ENCODE measurements at regions not wholly inside any gene's neighbourhood (a gene's known extent, or its start where the extent isn't known, plus 50 kb on each side); places are given as distances from the start of the nearest gene placed in this dataset.
"Not testable (repeated sequence)": the region's sequence is repeated elsewhere in the genome, so short reads cannot be mapped to it uniquely, and the experiment has no call there.

DNA sequence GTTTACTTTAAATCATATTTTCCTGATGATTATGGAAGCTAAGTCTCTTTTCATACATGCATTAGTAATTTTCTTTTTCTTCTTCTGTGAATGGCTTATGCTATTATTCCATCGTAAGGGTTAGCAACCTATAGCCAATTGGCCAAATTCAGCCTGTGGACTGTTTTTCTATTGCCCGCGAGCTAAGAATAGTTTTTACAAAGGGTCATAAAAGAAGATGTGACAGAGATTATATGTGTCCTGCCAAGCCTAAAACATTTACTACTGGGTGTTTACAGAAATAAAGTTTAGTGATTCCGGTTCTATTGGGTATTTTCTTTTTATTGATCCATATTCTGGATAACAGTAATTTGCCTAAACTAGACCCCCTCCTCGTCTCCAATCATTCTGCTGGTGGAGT is 268.8 kb upstream of the DIO3 start:
- Mint-ChIP-seq H3K4me1 (ENCODE audit: insufficient read depth, unreplicated experiment) (peaks cover 6% of the 10 kb centered on the region), H3K9me3 (ENCODE audit: unreplicated experiment) (peaks cover 17% of the 10 kb centered on the region), H3K27me3 (ENCODE audit: insufficient read depth, unreplicated experiment) (peaks cover 20% of the 10 kb centered on the region), H3K36me3 (ENCODE audit: insufficient read depth, unreplicated experiment) (no peaks in the 10 kb centered on the region), H3K4me3 (ENCODE audit: unreplicated experiment) (no peak overlapping the region), H3K27ac (ENCODE audit: low read depth, unreplicated experiment) (no peak overlapping the region)
- intact Hi-C loops (cut with micrococcal nuclease), result no loop called here
- no TSS peak for BruUV-seq (replicated peaks)
- TF ChIP-seq, protein P1, sequence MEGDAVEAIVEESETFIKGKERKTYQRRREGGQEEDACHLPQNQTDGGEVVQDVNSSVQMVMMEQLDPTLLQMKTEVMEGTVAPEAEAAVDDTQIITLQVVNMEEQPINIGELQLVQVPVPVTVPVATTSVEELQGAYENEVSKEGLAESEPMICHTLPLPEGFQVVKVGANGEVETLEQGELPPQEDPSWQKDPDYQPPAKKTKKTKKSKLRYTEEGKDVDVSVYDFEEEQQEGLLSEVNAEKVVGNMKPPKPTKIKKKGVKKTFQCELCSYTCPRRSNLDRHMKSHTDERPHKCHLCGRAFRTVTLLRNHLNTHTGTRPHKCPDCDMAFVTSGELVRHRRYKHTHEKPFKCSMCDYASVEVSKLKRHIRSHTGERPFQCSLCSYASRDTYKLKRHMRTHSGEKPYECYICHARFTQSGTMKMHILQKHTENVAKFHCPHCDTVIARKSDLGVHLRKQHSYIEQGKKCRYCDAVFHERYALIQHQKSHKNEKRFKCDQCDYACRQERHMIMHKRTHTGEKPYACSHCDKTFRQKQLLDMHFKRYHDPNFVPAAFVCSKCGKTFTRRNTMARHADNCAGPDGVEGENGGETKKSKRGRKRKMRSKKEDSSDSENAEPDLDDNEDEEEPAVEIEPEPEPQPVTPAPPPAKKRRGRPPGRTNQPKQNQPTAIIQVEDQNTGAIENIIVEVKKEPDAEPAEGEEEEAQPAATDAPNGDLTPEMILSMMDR (IDR thresholded peaks at IDR 0.05; ENCODE audit: unreplicated experiment), result no peak
- POLR2A ChIA-PET, result no interaction called here
- DNase-seq (ENCODE audit: unreplicated experiment), result no peak
- CTCF ChIA-PET, result no interaction called here

- intact Hi-C loops (cut with micrococcal nuclease), result no loop called here
- TF ChIP-seq, protein P1 (IDR thresholded peaks at IDR 0.05; ENCODE audit: unreplicated experiment), result no peak
- Mint-ChIP-seq H3K27ac (ENCODE audit: low read depth, unreplicated experiment) (peak overlapping the region; percentile 49), H3K4me1 (ENCODE audit: insufficient read depth, unreplicated experiment) (peaks cover 6% of the 10 kb centered on the region), H3K9me3 (ENCODE audit: unreplicated experiment) (peaks cover 18% of the 10 kb centered on the region), H3K4me3 (ENCODE audit: unreplicated experiment) (no peak overlapping the region), H3K36me3 (ENCODE audit: insufficient read depth, unreplicated experiment) (no peaks in the 10 kb centered on the region), H3K27me3 (ENCODE audit: insufficient read depth, unreplicated experiment) (peaks cover 20% of the 10 kb centered on the region)
- CTCF ChIA-PET, result interaction anchor here (0.6 to 0.7 kb wide), 2 partner anchors 55 to 532 kb away, joined by 3 read pairs; no protein-coding TSS in a partner anchor
- POLR2A ChIA-PET, result interaction anchor here (0.6 to 0.8 kb wide), 3 partner anchors 10 to 200 kb away, joined by 3 to 4 read pairs (median 3); no protein-coding TSS in a partner anchor
- no peak for DNase-seq (ENCODE audit: unreplicated experiment)
- BruUV-seq (replicated peaks), result no TSS peak
Observed at GRCh38 chr14:101293605-101294004, 267.7 kb upstream of the DIO3 start.

- H3K9me3 Mint-ChIP-seq (ENCODE audit: unreplicated experiment), result peaks cover 18% of the 10 kb centered on the region
- BruUV-seq (replicated peaks), result no TSS peak
- DNase-seq (ENCODE audit: unreplicated experiment), result no peak
- H3K27ac Mint-ChIP-seq (ENCODE audit: low read depth, unreplicated experiment), result no peak overlapping the region
- no peaks in the 10 kb centered on the region for H3K36me3 Mint-ChIP-seq (ENCODE audit: insufficient read depth, unreplicated experiment)
- CTCF ChIA-PET, result interaction anchor here (0.6 kb wide), 2 partner anchors 149 to 533 kb away, joined by 3 read pairs; no protein-coding TSS in a partner anchor
- no peak overlapping the region for H3K4me3 Mint-ChIP-seq (ENCODE audit: unreplicated experiment)
- TF ChIP-seq, protein P1 (IDR thresholded peaks at IDR 0.05; ENCODE audit: unreplicated experiment), result no peak
- H3K4me1 Mint-ChIP-seq (ENCODE audit: insufficient read depth, unreplicated experiment), result peaks cover 6% of the 10 kb centered on the region
- POLR2A ChIA-PET, result interaction anchor here (0.6 to 0.8 kb wide), 2 partner anchors 9 to 182 kb away, joined by 3 to 4 read pairs; no protein-coding TSS in a partner anchor
- intact Hi-C loops (cut with micrococcal nuclease), result no loop called here
- H3K27me3 Mint-ChIP-seq (ENCODE audit: insufficient read depth, unreplicated experiment), result peaks cover 20% of the 10 kb centered on the region
Observed at GRCh38 chr14:101294136-101294535, 267.2 kb upstream of the DIO3 start.

GRCh38 chr14:101299781-101300180 is 261.5 kb upstream of the DIO3 start:
- BruUV-seq (replicated peaks); intact Hi-C loops (cut with micrococcal nuclease); H3K36me3 Mint-ChIP-seq (ENCODE audit: insufficient read depth, unreplicated experiment); H3K4me1 Mint-ChIP-seq (ENCODE audit: insufficient read depth, unreplicated experiment); DNase-seq (ENCODE audit: unreplicated experiment); CTCF ChIA-PET; POLR2A ChIA-PET; H3K4me3 Mint-ChIP-seq (ENCODE audit: unreplicated experiment); H3K27me3 Mint-ChIP-seq (ENCODE audit: insufficient read depth, unreplicated experiment); H3K27ac Mint-ChIP-seq (ENCODE audit: low read depth, unreplicated experiment): not testable (repeated sequence)
- H3K9me3 Mint-ChIP-seq (ENCODE audit: unreplicated experiment), result peaks cover 26% of the 10 kb centered on the region

DNA sequence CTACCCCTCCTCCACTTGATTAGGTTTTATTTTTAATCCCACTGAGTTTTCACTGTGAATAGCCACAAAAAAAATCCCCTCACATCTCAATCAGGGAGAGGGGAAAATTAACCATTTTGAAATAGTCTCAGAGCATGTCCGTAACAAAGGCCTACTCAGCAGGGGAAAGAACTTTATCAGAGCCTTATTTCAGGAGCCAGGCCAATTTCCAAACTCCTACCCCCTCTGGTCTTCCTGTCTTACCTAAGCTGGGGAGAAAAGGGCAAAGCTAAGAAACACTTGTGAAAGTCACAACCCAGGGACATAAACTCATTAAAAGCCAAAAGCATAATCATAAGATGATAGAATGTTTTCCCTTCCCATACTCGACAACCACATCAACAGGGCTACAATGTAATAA is 260.3 kb upstream of the DIO3 start:
- CTCF ChIA-PET, result no interaction called here

GRCh38 chr14:101307162-101307561 is 254.1 kb upstream of the DIO3 start:
- H3K9me3 Mint-ChIP-seq (ENCODE audit: unreplicated experiment); H3K27ac Mint-ChIP-seq (ENCODE audit: low read depth, unreplicated experiment); H3K27me3 Mint-ChIP-seq (ENCODE audit: insufficient read depth, unreplicated experiment); intact Hi-C loops (cut with micrococcal nuclease); DNase-seq (ENCODE audit: unreplicated experiment); CTCF ChIA-PET; BruUV-seq (replicated peaks); POLR2A ChIA-PET; H3K36me3 Mint-ChIP-seq (ENCODE audit: insufficient read depth, unreplicated experiment); H3K4me3 Mint-ChIP-seq (ENCODE audit: unreplicated experiment); H3K4me1 Mint-ChIP-seq (ENCODE audit: insufficient read depth, unreplicated experiment): not testable (repeated sequence)

More for the DNA sequence above, 260.3 kb upstream of the DIO3 start:
- no TSS peak for BruUV-seq (replicated peaks)
- no peaks in the 10 kb centered on the region for H3K27me3 Mint-ChIP-seq (ENCODE audit: insufficient read depth, unreplicated experiment)
- H3K27ac Mint-ChIP-seq (ENCODE audit: low read depth, unreplicated experiment), result no peak overlapping the region
- POLR2A ChIA-PET, result no interaction called here
- no peak overlapping the region for H3K4me3 Mint-ChIP-seq (ENCODE audit: unreplicated experiment)
- intact Hi-C loops (cut with micrococcal nuclease), result no loop called here
- DNase-seq (ENCODE audit: unreplicated experiment), result no peak
- H3K4me1 Mint-ChIP-seq (ENCODE audit: insufficient read depth, unreplicated experiment), result no peaks in the 10 kb centered on the region
- TF ChIP-seq, protein P1 (IDR thresholded peaks at IDR 0.05; ENCODE audit: unreplicated experiment), result no peak
- H3K36me3 Mint-ChIP-seq (ENCODE audit: insufficient read depth, unreplicated experiment), result no peaks in the 10 kb centered on the region
- H3K9me3 Mint-ChIP-seq (ENCODE audit: unreplicated experiment), result peaks cover 23% of the 10 kb centered on the region

DNA sequence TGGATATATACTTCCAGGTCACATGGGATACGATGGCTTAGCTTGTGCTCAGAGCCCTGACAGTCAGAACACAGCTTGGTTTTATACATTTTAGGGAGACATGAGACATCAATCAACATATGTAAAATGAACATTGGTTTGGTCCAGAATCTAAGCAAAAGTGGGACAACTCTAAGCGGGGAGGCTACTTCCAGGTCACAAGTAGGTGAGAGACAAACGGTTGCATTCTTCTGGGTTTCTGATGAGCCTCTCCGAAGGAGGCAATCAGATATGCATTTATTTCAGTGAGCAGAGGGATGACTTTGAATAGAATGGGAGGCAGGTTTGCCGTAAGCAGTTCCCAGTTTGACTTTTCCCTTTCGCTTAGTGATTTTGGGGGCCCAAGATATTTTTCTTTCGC is 250.1 kb upstream of the DIO3 start:
- POLR2A ChIA-PET; H3K4me3 Mint-ChIP-seq (ENCODE audit: unreplicated experiment); intact Hi-C loops (cut with micrococcal nuclease); H3K27ac Mint-ChIP-seq (ENCODE audit: low read depth, unreplicated experiment); DNase-seq (ENCODE audit: unreplicated experiment); H3K4me1 Mint-ChIP-seq (ENCODE audit: insufficient read depth, unreplicated experiment); H3K27me3 Mint-ChIP-seq (ENCODE audit: insufficient read depth, unreplicated experiment); BruUV-seq (replicated peaks); H3K36me3 Mint-ChIP-seq (ENCODE audit: insufficient read depth, unreplicated experiment); H3K9me3 Mint-ChIP-seq (ENCODE audit: unreplicated experiment): not testable (repeated sequence)
- CTCF ChIA-PET, result interaction anchor here (0.6 kb wide), 1 partner anchor 11 kb away, joined by 3 read pairs; no protein-coding TSS in a partner anchor
